GM10266 (cell line): ENCODE measurements at regions not wholly inside any gene's neighbourhood (a gene's known extent, or its start where the extent isn't known, plus 50 kb on each side); places are given as distances from the start of the nearest gene placed in this dataset.

Experiments
- DNase-seq: peaks from one replicate; pipeline ENCODE4 v3.0.0; 2012; ENCODE audit errors: extremely low spot score
- CTCF ChIP-seq: IDR thresholded peaks from 2 replicates; pipeline ENCODE4 v1.5.1; 2012; ENCODE audit warnings: mild to moderate bottlenecking, low read depth; ENCODE audit not compliant: control insufficient read depth, insufficient read depth; ENCODE audit errors: missing control alignments

DNA sequence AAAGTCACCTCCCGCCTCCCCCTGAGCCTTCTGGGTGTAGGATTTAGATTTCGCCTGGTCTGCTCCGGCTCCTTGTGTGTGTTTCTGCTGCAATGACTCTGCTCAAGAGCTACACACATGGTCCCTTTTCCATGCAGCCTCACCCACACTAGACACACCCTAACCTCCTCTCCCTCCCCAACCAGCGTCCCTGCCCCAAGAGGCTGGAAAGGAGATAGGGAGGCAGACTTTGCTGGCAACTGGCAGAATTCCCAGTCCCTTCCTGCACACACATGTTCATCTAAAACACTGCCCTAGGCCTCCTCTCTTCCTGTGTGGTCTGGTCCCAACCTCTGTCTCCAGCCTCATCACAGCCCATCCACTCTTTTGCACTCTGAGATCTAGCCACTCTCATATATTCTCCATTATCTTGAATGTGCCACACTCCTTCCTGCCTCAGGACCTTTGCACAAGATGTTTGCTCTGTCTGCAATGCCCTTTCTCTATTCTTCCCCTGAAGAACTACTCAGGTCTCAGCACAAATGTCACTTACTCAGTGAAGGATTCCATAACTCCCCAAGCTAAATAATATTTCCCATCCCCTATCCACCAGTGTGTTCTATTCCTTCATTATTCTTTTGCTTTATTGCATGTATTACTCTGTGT, 253.8 kb downstream of the CDK5RAP2 start:
- no peak for TF ChIP-seq CTCF
- DNase-seq: no peak

- no peak for DNase-seq
- no peak for TF ChIP-seq CTCF
Measured at GRCh38 chr9:120324996-120325642, 254.8 kb downstream of the CDK5RAP2 start.

GRCh38 chr9:120324461-120324860, 255.5 kb downstream of the CDK5RAP2 start:
- TF ChIP-seq CTCF: no peak
- DNase-seq: no peak

GRCh38 chr9:120323125-120323524, 256.8 kb downstream of the CDK5RAP2 start:
- no peak for DNase-seq
- no peak for TF ChIP-seq CTCF

GRCh38 chr9:120319452-120319851, 260.5 kb downstream of the CDK5RAP2 start:
- no peak for TF ChIP-seq CTCF
- no peak for DNase-seq

- no peak for TF ChIP-seq CTCF
- DNase-seq: no peak
Measured at GRCh38 chr9:120315154-120315553, 264.8 kb downstream of the CDK5RAP2 start.

DNA sequence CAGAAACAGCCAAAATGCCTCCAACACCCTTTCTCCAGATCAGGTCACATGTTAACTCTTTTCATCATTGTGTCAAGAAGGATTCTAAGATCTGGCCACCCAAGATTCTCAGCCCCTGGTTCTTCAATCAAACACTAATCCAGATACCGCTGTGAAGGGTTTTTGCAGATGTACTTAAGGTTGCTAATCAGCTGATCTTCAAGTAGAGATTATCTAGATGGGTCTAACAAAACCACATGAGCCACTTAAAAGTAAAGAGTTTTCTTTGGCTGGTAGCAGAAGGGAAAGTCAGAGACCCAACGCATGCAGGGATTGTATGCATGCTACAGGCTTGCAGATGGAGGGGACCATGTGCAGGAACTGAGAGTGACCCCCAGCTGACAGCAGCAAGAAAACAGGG, 267.9 kb downstream of the CDK5RAP2 start:
- no peak for DNase-seq

More for the DNA sequence above, 267.9 kb downstream of the CDK5RAP2 start:
- TF ChIP-seq CTCF: no peak
